Urinary bladder (tissue), 3 donors: ENCODE measurements at regions not wholly inside any gene's neighbourhood (a gene's known extent, or its start where the extent isn't known, plus 50 kb on each side); places are given as distances from the start of the nearest gene placed in this dataset.
"Not testable (repeated sequence)": the region's sequence is repeated elsewhere in the genome, so short reads cannot be mapped to it uniquely, and the experiment has no call there.

ENCODE experiments used
- DNase-seq: peaks from one replicate; pipeline ENCODE4 v3.0.0-alpha.2; 2015; ENCODE audit errors: extremely low spot score
- H3K27ac ChIP-seq: one replicate; pipeline ENCODE4 v1.5.1; 2013; ENCODE audit warnings: low read depth, mild to moderate bottlenecking, moderate library complexity
- H3K36me3 ChIP-seq: one replicate; pipeline ENCODE4 v1.6.1; 2013; ENCODE audit warnings: mild to moderate bottlenecking, moderate library complexity; ENCODE audit not compliant: insufficient read depth
- H3K4me1 ChIP-seq: one replicate; pipeline ENCODE4 v1.6.1; 2013; ENCODE audit warnings: mild to moderate bottlenecking, moderate library complexity; ENCODE audit not compliant: insufficient read depth
- H3K4me3 ChIP-seq: one replicate; pipeline ENCODE4 v1.5.1; 2013; ENCODE audit warnings: low read depth, low read length
- WGBS: extraction: QIAGEN DNeasy Blood & Tissue Kit; methylation state at CpG from one replicate; pipeline ENCODE4 v1.1.7; 2013; 5-methylcytosine and 5-hydroxymethylcytosine counted together
- donor health status: healthy with polysubstance abuse.
- donor health status: healthy.

DNA sequence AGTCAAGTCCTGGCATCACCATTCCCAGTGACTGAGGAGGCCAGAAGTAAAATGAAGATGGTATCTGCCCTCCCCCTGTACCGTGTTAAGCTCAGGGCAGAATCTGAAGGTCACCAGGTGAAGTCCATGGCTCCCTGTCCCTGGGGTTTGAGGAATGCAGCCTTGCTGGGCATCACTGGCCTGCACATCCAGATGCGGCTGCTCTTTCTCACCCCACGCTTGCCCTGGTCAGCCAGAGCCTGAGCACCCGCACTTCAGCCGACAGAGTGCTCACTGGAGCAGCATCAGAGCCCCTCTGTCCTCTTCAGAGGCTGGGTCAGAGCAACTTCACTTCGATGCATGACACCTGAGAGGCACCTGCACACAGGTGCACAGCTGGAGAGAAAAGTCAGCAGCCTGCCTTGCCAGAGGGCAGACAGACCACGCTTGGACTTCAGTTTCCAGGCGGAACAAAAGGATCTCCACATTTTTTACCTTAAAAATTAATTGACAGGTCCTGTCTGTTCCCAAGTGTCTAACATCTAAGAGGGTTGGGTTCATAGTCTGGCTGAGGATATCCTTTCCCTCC lies 267.3 kb downstream of the ANAPC1 start:
- no peaks in the 10 kb centered on the region for H3K4me1 ChIP-seq
- H3K27ac ChIP-seq: no peak overlapping the region
- H3K4me3 ChIP-seq: no peak overlapping the region
- 96% methylated on average over 8 of the region's 8 CpGs for WGBS
- H3K36me3 ChIP-seq: no peaks in the 10 kb centered on the region
- no peak for DNase-seq

DNA sequence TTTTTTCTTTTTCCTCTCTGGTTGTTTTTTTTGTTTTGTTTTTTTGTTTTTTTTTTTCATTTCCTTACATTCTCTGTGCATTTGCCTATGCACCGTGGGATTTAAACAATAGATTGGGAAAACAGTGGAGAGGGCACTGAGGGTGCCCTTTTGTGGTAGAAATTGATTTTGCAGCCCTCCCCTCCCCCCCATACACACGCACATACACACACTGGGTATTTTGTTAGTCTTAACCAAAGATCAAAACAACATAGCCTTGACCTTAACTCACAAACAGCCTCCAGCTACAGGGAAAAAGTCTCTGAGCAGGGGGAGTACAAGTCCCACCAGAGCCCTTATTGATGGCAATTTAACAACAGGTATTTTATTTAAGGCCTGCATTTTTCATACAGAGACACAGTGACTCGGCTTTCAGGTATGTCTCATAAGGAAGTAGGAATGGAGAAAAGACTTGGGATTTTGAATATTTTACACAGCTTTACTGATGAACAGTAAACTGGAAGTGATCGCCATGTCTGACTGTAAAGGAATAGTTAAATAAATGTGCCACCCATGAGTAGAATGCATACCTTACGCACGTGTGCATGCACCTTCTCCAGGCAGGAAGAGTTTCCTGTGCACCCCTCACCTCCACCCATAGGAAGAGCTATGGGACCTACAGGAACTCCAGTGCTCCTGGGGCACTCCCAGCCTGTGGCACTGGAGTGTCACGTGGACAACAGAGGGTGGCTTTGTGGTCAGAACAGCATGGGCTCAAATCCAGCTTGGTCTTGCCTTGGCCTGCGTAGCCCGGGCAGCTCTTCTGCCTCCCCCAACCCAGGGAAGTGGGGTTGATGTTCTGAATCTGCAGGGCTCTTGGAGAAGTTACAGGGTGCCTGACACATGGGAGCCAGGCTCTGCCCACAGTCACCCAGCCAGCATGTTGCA lies 266.4 kb downstream of the ANAPC1 start:
- Histone ChIP-seq H3K4me1 (no peaks in the 10 kb centered on the region), H3K36me3 (no peaks in the 10 kb centered on the region), H3K27ac (no peak overlapping the region), H3K4me3 (no peak overlapping the region)
- DNase-seq: no peak
- 61% methylated on average over 9 of the region's 9 CpGs for WGBS

DNA sequence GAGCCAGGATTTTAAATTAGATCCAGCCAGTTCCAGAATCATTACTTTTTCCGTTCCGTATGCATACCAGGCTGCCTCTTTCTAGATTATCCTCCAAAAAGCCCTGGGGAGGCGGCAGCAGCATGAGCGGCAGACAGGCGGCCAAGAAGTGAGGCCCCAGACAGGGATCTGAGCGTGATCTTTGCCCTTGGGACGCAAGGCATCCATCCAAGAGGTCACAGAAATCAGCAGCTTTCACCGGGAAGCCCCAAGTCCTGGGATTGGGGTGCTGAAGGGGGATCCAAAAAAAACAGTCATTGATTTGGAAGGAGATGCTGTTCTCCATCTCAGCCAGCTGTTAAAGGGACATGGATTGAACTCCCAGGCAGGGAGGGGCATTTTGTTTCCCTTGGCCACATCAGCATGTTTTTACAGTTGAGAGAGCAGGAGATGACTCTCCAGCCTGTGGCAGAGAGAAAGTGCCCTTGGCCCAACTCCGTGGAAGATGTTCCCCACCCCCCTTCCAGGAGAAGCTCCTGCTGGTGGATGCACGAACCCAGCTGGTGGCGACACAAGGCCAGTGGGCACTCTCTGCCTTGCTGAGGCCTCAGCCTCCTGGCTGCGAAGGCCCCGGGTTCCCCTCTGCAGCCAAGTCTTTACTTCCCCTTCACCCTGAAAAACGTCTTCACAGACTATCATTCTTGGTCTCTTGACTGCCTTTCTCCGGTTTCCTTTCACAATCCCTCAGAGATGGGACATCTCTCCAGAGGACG lies 265.6 kb downstream of the ANAPC1 start:
- Histone ChIP-seq H3K4me3 (no peak overlapping the region), H3K36me3 (no peaks in the 10 kb centered on the region), H3K27ac (no peak overlapping the region), H3K4me1 (no peaks in the 10 kb centered on the region)
- no peak for DNase-seq
- WGBS: 72% methylated on average over 16 of the region's 16 CpGs

- DNase-seq: no peak
- Histone ChIP-seq H3K4me1 (no peaks in the 10 kb centered on the region), H3K36me3 (no peaks in the 10 kb centered on the region), H3K4me3 (no peak overlapping the region), H3K27ac (no peak overlapping the region)
- 83% methylated on average over 11 of the region's 11 CpGs for WGBS
Measured at GRCh38 chr2:111618978-111619902, 264.8 kb downstream of the ANAPC1 start.

- H3K4me3 ChIP-seq: no peak overlapping the region
- H3K4me1 ChIP-seq: no peaks in the 10 kb centered on the region
- DNase-seq: no peak
- no peaks in the 10 kb centered on the region for H3K36me3 ChIP-seq
- WGBS: 92% methylated on average over 5 of the region's 5 CpGs
- H3K27ac ChIP-seq: no peak overlapping the region
Measured at GRCh38 chr2:111620281-111620680, 263.7 kb downstream of the ANAPC1 start.

DNA sequence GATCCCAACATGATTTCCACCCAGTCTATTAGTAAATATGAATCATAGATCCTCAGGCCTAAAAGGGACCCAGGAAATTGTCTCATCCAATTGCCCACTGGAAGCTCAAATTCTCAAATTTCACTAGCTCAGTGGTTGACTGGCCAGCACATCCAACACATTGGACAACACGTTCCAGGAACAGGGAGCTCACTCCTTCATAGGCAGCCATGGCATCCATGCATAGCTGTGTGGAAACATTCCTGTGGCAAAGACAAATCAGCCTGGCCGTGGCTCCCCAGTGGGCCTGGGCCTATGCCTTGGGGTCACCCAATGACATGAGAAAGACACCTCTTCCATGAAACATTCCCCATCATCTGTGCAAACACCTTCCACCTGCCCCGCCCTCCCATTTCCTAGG lies 261.1 kb downstream of the ANAPC1 start:
- no peak overlapping the region for H3K27ac ChIP-seq
- 95% methylated on average over 3 of the region's 3 CpGs for WGBS
- H3K4me3 ChIP-seq: no peak overlapping the region
- no peaks in the 10 kb centered on the region for H3K36me3 ChIP-seq
- DNase-seq: no peak
- H3K4me1 ChIP-seq: no peaks in the 10 kb centered on the region

- DNase-seq: no peak
- Histone ChIP-seq H3K4me3 (no peak overlapping the region), H3K36me3 (no peaks in the 10 kb centered on the region), H3K27ac (no peak overlapping the region), H3K4me1 (no peaks in the 10 kb centered on the region)
- 97% methylated on average over 3 of the region's 3 CpGs for WGBS
Measured at GRCh38 chr2:111623380-111623779, 260.6 kb downstream of the ANAPC1 start.

DNA sequence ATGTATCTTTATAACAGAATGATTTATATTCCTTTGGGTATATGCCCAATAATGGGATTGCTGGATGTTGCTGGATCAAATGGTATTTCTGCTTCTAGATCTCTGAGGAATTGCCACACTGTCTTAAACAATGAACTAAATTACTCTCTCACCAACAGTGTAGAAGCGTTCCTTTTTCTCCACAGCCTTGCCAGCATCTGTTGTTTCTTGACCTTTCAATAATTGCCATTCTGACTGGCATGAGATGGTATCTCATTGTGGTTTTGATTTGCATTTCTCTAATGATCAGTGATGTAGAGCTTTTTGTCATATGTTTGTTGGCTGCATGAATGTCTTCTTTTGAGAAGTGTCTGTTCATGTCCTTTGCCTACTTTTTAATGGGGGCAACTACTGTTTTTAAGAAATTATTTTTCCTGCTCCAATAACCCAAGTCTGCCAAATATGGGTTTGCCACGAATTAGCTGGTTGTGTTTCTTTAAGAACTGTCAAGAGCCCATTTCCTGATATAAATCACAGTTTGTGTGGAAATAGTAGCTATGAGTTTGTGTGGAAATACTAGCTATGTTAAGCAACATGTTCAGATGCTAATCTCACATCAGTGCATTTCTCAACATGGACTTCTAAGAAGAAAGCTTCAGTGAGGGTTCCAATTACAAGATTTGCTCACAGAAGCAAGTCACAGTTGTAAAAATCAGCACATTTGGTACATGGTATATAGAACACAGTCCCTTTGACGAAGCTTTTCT lies 259.4 kb downstream of the ANAPC1 start:
- Histone ChIP-seq H3K4me1 (no peaks in the 10 kb centered on the region), H3K27ac (no peak overlapping the region), H3K36me3 (no peaks in the 10 kb centered on the region), H3K4me3 (no peak overlapping the region)
- WGBS: 55% methylated on average over 3 of the region's 3 CpGs
- DNase-seq: peak; percentile 31

DNA sequence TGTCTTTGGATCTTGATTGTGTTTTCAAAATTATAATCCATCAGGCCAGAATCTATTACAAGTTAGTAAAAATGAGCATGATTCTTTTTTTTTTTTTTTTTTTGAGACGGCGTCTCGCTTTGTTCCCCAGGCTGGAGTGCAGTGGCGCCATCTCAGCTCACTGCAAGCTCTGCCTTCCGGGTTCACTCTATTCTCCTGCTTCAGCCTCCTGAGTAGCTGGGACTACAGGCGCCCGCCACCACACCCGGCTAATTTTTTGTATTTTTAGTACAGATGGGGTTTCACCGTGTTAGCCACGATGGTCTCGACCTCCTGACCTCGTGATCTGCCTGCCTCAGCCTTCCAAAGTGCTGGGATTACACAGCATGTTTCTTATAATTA lies 258.8 kb downstream of the ANAPC1 start:
- H3K4me1 ChIP-seq, H3K27ac ChIP-seq, H3K36me3 ChIP-seq, H3K4me3 ChIP-seq, DNase-seq: not testable (repeated sequence)
- WGBS: 88% methylated on average over 12 of the region's 12 CpGs

DNA sequence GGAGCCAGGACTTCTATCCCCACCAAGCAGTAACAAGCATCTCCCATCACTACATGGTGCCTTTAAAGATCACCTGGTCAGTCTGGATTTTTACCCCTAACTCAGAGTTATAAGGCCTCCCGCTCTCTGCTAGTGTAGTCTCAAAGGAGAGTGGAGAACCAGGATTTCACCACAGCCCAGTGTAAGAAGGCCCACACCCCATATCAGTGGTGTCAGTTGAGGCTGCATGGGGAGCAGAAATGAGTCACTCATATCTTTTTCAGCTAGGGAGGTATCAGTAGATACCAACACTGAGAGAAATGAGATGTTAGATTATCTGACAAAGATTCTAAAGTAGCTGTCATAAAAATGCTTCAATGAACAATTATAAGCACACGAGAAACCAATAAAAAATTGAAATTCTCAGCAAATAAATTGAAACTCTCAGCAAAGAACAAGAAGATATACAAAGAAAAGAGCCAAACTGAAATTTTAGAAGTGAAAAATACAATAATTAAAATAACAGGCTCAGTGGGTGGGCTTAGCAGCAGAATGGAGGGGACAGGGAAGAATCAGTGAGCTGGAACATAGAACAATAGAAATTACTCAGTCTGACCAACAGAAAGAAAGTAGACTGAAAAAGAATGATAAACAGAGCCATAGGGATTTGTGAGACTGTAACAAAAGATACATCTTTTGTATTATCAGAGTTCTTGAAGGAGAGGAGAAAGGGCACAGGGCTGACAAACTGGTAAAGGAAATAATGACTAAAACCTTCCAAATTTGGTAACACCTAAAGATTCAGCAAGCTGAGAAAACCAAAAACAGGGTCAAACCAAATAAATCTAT lies 257.7 kb downstream of the ANAPC1 start:
- WGBS: 89% methylated on average over 2 of the region's 2 CpGs
- Histone ChIP-seq H3K27ac (no peak overlapping the region), H3K4me1 (no peaks in the 10 kb centered on the region), H3K36me3 (no peaks in the 10 kb centered on the region), H3K4me3 (no peak overlapping the region)
- DNase-seq: no peak

DNA sequence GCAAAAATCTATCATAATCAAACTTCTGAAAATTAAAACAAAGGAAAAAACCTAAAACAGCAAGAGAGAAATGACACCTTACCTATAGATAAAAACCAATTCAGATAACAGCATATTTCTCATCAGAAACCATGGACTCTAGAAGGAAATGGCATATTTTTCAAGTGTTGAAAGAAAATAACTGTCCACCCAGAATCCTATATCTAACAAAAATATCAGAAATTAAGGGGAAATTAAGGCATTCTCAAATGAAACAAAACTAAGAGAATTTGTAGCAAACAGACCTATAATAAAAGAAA lies 257.2 kb downstream of the ANAPC1 start:
- no peaks in the 10 kb centered on the region for H3K4me1 ChIP-seq
- no peak for DNase-seq
- no peak overlapping the region for H3K27ac ChIP-seq
- H3K36me3 ChIP-seq: no peaks in the 10 kb centered on the region
- H3K4me3 ChIP-seq: no peak overlapping the region

DNA sequence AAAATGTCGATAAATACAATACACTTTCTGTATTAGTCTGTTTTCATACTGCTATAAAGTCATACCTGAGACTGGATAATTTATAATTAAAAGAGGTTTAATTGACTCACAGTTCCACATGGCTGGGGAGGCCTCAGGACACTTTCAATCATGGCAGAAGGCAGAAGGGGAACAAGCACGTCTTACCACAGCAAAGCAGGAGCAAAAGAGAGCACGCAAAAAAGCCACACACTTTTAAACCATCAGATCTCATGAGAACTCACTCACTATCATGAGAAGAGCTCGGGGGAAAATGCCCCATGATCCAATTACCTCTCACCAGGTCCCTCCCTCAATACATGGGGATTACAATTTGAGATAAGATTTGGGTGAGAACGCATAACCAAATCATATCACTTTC lies 256.7 kb downstream of the ANAPC1 start:
- Histone ChIP-seq H3K4me3 (no peak overlapping the region), H3K4me1 (no peaks in the 10 kb centered on the region), H3K36me3 (no peaks in the 10 kb centered on the region), H3K27ac (no peak overlapping the region)
- DNase-seq: no peak
- WGBS: 88% methylated on average over 5 of the region's 5 CpGs
